GM04503 (cell line): ENCODE measurements at regions not wholly inside any gene's neighbourhood (a gene's known extent, or its start where the extent isn't known, plus 50 kb on each side); places are given as distances from the start of the nearest gene placed in this dataset.

Source experiments
- DNase-seq: peaks from one replicate; pipeline ENCODE4 v3.0.0-alpha.2; 2012; ENCODE audit warnings: low read depth

DNA sequence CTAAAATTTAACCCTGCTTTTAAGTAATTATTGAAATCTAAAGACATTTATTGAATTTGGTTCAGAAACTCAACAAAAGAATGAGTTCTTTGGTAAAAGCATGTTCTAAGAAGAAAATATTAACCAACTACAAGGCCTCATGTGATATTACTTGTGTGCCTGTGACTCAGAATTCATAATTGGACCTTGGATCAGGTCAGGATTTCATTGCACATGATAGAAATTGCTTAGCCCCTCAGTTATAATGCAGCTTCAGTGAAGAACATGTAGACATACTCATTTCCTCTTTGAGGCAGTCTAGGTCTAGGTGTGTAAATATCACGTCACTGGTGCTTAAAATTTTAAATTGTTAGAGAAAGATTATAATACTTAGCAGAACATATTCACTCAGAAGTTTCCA lies 410.0 kb upstream of the SOX9 start:
- DNase-seq = no peak

DNA sequence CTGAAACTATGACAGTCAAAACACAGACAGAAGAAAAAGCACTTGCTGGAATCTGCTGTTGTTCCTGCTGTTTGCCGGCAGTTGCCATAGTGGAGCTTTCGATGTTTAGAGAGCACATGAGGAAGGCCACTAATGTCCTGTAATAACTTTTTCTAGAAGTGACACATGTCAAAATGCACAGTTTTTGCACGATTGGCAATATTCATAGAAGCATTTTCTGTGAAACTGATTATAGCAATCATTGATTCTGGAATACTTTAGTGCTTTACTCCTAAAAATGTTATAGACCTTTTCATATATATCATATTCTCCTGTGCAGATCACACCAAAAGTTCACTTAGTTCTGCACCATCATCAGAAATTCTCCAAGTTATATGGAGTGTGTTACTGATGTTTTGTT lies 407.0 kb upstream of the SOX9 start:
- no peak for DNase-seq

DNA sequence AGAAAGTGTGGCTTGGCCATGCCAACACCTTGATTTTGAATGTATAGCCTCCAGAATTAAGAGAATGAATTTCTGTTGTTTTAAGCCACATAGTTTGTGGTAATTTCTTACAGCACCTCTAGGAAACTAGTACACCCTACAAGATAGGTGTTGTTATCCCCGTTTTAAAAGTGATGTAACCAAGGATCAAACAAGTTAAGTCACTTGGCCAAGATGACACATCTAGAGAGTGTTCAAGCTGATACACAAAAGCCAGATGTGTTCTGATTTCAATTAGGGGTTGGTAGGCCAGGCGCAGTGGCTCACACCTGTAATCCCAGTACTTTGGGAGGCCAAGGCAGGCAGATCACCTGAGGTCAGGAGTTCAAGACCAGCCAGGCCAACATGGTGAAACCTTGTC lies 396.5 kb upstream of the SOX9 start:
- no peak for DNase-seq

DNA sequence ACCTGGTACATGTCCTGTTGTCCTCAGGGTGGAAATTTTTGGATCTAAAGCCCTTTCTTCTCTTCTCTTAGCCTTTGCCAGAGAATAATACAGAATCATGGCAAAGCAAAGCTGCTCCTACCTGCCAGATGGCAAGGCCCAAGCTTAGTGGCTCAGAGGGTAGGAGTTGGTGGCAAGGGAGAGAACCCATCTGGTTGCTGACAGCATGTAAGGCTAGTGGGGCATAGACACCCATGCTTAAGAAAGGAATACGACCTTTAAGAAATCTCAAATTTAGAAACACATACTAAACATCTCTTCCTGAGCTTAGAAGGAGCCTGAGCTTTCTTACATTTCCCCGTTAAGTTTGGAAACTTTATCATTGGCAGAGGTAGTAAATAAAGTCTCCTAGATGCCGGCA lies 395.0 kb upstream of the SOX9 start:
- no peak for DNase-seq

DNA sequence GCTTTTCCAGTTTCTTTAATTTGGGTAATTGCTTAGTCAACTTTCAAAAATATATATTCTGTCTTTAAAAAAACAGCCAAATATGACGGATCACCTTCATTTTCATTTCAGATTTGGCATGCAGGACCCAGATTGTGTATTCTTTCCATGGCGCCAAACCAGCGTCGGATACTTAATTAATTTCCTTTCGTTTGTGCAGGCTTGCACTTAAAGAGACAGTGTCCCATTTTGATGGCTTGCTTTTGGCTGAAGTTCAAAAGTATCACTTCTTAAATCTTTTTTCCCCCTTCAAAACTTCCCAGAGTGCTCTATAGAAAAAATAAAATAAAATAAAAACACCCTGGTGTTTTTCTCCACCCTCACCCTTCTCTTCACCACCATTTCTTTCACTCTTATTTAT lies 394.5 kb upstream of the SOX9 start:
- DNase-seq = no peak

DNA sequence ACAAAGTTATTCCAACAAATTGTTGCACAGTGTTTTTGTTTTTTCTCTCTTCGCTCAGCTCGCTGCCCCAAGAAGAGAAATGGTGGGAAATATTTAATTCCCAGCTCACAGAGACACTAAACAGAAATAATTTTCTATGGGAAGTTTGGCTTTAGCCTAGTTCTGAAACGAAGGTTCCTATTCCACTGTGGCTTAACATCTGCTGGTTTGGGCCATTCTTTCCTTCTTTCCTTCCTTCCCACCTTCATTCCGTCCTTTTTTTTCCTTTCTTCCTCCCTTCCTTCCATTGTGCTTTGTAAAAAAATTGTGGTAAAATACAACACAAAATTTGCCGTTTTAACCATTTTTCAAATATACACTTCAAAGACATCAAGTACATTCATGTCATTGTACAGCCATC lies 393.5 kb upstream of the SOX9 start:
- no peak for DNase-seq

DNA sequence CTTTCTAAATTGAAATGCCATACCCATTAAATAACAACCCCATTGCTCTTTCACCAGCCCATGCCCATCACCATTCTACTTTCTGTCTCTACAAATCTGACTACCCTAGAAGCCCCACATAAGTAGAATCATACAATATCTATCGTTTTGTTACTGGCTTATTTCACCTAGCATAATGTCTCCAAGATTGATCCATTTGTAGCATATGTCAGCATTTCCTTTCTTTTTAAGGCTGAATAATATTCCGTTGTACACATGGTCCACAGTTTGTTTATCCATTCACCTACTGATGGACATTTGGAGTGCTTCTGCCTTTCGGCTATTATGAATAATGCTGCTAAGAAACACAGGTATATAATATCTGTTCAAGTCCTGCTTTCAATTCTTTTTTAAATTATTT lies 393.1 kb upstream of the SOX9 start:
- no peak for DNase-seq

DNA sequence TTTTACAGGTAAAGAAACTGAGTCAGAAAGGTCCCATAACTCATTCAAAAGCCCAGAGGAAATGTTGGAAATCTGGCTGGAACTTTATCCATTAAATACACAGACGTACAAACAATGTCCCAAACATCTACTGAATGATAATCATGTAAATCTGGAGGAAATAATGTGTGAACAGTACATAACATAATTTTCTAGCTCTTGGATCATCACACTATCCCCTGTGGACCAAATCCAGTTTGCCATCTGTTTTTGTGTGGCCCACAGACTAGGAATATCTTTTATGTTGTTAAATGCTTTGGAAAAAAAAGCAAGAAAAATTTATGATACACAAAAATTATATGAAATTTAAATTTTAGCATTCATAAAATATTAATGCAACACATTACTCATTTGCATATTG lies 389.9 kb upstream of the SOX9 start:
- DNase-seq = no peak

DNA sequence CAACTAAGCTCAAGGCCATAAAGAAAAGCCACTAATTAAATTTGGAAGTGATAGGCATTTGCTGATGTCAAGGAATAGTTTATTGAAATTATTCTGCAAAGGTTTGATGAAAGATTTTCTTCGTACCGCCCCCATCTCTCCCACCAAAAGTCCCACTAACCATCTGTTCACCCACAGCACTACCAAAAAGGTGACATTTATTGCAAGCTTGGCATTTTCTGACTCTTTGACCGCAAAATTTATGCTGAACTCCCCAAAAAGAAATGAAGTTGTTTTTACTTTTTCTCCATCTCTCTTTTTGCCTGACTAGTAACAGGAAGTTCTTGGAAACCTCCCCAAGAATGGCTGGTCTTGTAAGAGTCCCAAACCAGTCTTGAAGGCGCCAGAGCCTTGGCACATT lies 384.9 kb upstream of the SOX9 start:
- no peak for DNase-seq

DNA sequence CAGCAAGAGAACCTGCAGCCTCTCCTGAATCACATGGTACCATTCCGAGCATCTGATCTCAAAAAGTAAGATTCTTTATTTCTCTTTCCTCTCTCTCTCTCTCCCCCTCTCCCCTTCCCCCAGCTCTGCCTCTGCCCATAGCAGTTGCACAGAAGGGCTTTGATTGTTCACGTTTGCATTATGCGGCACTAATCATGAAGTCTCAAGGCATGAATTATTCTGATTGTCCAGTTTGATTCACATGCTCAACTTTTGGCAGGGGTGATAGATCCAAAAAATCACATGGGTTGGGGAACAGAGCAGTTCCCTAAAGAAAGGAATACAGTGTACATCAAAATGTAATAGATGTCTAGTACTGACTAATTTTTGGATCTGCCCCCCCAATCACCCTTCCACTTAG lies 380.0 kb upstream of the SOX9 start:
- DNase-seq = no peak

DNA sequence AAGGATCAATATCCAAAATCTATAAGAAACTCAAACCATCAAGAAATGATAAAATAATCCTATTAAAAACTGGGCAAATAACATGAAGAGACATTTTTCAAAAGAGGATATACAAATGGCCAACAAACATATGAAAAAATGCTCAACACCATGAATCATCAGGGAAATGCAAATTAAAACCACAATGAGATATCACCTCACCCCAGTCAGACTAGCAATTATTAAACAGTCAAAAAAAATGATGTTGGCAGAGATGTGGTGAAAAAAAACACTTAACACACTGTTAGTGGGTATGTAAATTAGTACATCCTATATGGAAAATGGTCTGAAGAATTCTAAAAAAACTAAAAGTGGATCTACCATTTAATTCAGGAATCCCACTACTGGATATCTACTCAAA lies 379.0 kb upstream of the SOX9 start:
- no peak for DNase-seq

DNA sequence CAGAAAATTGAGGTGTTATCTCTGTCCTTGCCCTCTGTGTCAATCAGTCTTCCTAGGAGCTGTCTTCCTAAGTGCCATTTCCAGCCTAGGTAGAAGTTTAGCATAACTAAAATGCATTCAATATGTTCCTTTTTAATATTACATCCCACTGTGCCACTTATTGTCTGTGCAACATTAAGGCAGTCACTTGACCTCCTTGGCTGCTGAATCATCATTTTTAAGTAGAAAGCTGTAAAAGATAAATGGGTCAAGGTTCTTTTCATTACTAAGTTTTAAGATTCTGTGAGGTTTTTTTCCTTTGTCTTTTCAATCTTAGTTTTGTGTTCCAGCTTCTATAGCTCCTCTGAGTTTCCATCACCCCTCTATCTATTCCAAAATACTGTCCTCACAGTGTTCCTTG lies 371.9 kb upstream of the SOX9 start:
- DNase-seq = no peak

DNA sequence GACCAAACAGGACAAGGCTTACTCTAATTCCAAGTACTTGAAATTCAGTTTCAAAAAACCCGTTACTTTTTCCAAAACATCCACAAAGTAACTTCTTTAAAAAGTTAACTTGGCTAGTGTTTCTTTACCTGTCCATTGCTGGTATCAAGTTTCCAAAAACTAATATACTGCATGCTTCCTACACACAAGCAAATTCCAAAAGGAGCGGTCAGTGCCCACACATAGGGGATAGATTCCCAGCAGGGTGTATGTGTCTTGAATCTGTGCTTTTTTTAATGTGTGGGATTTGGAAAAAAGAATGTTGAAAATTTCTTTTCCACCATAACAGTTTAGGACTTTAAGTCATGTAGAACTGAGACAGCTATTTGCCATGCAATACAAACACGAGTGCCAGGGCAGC lies 367.8 kb upstream of the SOX9 start:
- DNase-seq = no peak

DNA sequence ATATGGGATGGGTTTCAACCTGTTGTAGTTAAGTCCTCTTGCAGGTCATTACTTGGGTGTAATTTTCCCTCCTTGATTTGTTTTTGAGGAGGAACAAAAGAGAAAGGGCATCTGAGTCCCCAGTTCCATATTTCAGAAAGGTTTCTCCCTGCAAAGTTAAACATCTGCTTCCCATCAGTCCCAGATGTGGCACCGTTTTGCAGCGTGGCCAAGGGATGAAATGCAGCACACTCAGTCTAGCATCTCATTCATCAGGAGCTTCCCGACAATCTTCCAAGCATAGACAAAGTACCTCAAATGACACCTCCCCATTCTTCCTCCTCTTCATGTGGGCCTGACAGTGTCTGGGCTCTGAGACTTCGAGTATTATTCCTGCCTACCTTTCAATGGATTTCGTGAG lies 363.7 kb upstream of the SOX9 start:
- no peak for DNase-seq

DNA sequence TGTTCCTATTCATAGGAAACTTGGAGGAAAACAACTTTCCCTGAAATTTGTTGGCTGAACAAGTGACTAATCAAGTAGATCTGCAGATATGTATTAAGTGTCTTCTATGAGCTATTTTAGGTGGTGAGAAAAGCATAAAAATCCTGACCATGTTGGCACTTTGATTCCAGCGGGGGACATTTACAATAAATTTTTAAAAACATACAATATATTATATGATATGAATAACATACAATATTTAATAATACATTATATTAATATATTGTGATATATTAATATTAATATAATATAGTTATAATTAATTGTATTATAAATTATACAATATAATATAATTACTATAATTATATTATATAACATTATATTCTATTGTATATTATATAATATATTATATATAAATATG lies 362.9 kb upstream of the SOX9 start:
- no peak for DNase-seq

DNA sequence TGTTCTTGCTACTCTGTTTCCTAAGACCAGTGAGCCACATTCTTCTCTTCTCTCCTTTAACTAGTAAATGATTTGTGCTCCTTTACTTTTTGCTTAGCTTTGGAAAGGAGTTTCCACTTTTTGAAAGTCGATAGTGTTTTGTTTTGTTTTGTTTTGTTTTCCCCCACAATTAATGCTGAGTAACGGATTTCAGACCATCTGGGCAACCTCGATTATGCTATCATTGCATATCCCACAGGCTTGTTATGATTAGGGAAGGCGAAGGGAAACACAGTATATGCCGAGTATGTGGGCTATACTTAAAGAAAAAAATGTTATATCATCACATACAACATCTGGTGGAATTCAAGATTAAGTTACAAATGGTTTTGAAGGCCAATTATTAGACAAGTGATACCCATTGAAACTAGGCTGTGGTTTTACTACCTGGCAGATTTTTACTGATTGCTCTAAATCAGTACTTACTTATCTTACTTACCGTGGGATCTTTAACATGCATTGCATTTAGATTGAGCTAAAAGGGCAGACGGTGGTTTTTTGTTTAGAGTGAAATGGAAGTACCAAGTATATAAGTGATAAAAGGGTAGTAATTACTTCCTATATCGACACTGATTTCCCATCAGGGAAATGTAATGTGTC lies 361.3 kb upstream of the SOX9 start:
- DNase-seq = no peak

DNA sequence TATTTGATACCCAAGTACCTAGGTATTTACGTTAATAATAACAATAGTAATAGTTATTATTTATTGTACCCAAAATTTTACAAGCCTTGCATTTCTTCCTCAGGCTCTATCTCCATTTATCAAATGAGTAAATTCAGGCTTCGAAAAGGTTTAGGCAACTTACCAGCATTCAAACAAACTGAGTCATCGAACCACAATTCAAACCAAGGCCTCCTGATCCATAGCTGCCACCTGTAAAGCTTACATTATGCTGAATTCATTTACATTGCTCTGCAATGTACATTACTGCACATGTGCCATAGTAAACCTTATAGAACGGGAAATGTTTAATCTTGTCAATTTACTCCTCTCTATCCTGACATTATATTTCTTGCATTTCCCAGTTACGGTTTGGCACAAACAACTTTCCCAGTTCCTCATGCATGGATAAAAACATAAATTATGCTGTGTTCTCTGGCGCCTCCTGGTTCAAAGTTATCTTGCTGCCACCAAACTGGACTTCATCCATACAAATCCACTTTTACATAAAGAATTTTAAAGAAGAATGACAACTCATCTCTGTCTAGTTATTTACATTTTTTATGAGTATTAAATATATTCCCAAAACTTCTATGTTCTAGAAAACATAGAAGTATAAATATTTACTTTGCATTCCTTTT lies 360.6 kb upstream of the SOX9 start:
- no peak for DNase-seq

DNA sequence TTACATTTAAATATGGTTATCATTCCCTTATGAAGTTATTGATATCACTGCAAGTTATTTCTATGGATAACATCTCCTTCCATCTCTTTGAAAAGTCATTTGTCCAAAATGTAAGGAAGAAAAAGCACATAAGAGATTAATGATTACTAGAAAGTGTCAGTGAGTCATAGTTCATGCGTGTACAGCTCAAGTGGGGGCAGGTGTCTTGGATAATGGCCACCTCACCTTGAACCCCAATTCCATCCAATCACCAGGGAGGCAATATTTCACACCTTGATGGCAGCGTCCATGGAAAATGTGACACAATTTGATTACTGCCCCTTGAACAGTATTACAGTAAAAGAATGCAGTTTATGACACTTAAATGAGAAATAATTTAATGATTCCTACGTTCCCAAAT lies 358.3 kb upstream of the SOX9 start:
- no peak for DNase-seq

DNA sequence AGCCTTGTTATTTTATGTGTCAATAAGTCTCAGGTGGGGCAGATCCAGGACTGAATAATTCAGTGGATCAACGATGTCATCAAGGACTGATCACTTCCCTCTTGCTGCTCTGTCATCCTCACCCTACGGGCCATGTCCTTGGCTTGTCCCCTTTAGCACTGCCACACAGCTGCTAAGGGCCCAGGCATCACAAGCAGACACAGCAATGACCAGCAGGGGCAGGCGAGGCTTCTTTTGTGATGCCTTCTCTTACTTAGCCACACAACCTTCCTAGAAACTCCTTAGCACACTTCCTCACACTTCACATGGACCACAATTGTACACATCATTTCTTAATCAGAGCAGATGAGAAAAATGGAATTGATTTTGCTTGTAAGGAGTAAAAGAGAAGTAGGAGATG lies 356.3 kb upstream of the SOX9 start:
- no peak for DNase-seq

DNA sequence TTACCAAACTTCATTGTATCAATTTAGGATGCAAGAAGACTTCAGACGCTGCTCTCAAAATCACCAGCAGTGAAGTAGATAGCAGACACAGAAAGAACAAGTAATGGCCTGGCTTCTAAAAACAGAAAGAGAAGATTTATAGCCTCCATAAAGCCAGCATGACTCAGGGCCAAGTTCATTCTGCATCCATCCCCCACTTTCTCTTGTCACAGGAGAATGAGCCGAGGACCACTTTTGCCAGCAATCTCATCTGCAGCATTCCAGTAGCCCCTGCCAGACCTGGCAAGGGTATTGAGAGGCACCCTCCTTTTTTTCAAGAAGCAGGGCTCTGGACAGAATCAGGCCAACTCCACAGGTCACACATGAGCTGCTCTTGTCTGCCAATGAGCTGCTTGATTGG lies 355.4 kb upstream of the SOX9 start:
- DNase-seq = no peak

DNA sequence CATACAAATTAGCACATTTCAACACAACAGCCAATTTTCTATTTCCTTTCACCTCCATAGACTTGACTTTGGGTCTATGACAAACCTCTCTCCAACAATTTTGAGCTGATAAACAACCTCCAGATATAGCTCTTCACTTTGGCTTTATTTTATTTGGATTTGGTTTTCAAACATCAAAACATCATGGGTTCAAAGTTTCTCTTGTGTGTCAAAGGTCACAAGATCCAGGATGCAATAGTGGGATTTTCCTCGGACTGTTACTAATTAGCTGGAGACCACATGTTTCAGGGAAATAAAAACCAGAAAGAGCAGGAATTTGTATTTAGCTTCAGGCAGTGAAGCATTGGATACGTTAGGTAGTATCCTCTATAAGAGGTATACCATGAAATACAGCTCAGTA lies 351.0 kb upstream of the SOX9 start:
- no peak for DNase-seq

DNA sequence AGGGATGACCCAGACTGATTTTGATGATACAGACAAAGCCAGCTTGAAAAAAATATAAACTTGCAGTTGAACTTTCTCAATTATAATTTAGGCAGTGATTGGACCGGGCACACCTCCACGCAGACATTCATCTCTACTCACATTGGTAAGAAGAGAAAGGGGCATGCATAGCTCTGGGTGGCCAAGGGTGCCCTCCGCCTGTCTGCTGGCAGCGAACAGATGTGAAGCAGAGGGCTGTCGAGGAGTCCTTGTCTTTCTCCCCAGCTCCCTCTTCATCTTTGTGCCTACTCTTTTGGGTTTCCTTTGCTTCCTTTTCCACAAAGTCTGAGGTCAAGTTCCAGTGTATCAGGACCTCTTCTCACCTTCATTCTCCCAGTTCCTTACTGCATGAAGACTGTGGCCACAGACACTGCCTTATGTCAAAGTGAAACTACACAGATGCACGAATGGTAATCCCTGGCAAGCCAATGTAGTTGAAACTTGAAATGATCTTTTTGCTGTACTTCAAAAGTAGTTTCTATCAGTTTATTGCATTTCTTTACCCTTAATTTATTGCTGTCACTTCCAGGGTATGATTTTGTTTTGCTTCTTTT lies 343.7 kb upstream of the SOX9 start:
- no peak for DNase-seq

DNA sequence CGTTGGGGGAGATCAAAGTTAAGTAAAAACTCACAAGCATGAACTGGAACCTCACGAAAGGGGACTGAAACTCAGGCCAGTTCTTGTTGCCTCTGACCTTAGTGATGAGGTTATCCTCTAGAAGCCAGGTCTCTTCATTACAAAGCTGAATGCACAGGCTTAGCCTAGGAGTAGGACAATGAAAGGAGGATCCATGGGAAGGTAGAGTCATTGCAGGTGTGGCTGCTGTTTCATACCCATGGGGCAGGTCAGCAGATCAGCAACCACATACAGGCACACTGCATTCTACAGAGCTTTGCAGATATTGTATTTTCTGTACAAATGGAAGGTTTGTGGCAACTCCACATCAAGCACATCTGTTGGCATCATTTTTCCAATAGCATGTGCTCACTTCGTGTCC lies 341.3 kb upstream of the SOX9 start:
- DNase-seq = no peak

DNA sequence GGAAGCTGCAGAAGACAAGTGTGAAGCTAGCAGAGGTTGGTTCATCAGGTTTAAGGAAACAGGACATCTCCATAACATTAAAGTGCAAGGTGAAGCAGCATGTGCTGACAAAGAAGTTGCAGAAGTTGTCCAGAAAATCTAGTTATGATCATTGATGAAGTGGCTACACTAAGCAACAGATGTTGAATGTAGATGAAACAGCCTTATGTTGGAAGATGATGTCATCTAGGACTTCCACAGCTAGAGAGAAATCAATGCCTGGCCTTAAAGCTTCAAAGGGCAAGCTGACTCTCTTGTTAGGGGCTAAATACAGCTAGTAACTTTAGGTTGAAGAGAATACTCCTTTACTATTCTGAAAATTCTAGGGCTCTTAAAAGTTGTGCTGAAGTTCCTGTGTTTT lies 340.2 kb upstream of the SOX9 start:
- DNase-seq = no peak
